ENCODE measurements at regions not wholly inside any gene's neighbourhood (a gene's known extent, or its start where the extent isn't known, plus 50 kb on each side); places are given as distances from the start of the nearest gene placed in this dataset.

GRCh38 chr6:159564456-159564855, 128.6 kb downstream of the SOD2 start:
- H3K9me2 ChIP-seq (ENCODE audit: low read depth, low read length): no peaks in the 10 kb centered on the region
- no peak overlapping the region for H3K4me3 ChIP-seq (ENCODE audit: low read depth, low read length, poor library complexity, severe bottlenecking)
- no peak overlapping the region for H3K4me2 ChIP-seq (ENCODE audit: low read length)
- H3K79me2 ChIP-seq (ENCODE audit: insufficient read depth, low read length): no peaks in the 10 kb centered on the region
- no peak overlapping the region for H2AFZ ChIP-seq (ENCODE audit: low read length)
- no peaks in the 10 kb centered on the region for H3F3A ChIP-seq (ENCODE audit: insufficient read depth, low read length)
- no peaks in the 10 kb centered on the region for H4K20me1 ChIP-seq (ENCODE audit: insufficient read depth, low read length)
- H3K36me3 ChIP-seq (ENCODE audit: insufficient read depth, low read length): no peaks in the 10 kb centered on the region
- TF ChIP-seq, protein P1, sequence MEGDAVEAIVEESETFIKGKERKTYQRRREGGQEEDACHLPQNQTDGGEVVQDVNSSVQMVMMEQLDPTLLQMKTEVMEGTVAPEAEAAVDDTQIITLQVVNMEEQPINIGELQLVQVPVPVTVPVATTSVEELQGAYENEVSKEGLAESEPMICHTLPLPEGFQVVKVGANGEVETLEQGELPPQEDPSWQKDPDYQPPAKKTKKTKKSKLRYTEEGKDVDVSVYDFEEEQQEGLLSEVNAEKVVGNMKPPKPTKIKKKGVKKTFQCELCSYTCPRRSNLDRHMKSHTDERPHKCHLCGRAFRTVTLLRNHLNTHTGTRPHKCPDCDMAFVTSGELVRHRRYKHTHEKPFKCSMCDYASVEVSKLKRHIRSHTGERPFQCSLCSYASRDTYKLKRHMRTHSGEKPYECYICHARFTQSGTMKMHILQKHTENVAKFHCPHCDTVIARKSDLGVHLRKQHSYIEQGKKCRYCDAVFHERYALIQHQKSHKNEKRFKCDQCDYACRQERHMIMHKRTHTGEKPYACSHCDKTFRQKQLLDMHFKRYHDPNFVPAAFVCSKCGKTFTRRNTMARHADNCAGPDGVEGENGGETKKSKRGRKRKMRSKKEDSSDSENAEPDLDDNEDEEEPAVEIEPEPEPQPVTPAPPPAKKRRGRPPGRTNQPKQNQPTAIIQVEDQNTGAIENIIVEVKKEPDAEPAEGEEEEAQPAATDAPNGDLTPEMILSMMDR (IDR thresholded peaks at IDR 0.05; ENCODE audit: low read length): no peak
- TF ChIP-seq EZH2 (IDR thresholded peaks at IDR 0.05; ENCODE audit: borderline replicate concordance, low read length): no peak
- no peaks in the 10 kb centered on the region for H3K4me1 ChIP-seq (ENCODE audit: insufficient read depth, low read length, severe bottlenecking)
- H3K9ac ChIP-seq (ENCODE audit: low read length): no peak overlapping the region
- no peaks in the 10 kb centered on the region for H3K27me3 ChIP-seq (ENCODE audit: insufficient read depth, low read length)
- H3K27ac ChIP-seq (ENCODE audit: low read depth, low read length, poor library complexity, severe bottlenecking): no peak overlapping the region
- no peaks in the 10 kb centered on the region for H3K9me3 ChIP-seq (ENCODE audit: low read length)

- Histone ChIP-seq H3K9me2 (ENCODE audit: low read depth, low read length) (no peaks in the 10 kb centered on the region), H3K4me3 (ENCODE audit: low read depth, low read length, poor library complexity, severe bottlenecking) (no peak overlapping the region)
- TF ChIP-seq, protein P1 (IDR thresholded peaks at IDR 0.05; ENCODE audit: low read length): no peak
Observed at GRCh38 chr6:159557031-159557430, 136.0 kb downstream of the SOD2 start.

DNA sequence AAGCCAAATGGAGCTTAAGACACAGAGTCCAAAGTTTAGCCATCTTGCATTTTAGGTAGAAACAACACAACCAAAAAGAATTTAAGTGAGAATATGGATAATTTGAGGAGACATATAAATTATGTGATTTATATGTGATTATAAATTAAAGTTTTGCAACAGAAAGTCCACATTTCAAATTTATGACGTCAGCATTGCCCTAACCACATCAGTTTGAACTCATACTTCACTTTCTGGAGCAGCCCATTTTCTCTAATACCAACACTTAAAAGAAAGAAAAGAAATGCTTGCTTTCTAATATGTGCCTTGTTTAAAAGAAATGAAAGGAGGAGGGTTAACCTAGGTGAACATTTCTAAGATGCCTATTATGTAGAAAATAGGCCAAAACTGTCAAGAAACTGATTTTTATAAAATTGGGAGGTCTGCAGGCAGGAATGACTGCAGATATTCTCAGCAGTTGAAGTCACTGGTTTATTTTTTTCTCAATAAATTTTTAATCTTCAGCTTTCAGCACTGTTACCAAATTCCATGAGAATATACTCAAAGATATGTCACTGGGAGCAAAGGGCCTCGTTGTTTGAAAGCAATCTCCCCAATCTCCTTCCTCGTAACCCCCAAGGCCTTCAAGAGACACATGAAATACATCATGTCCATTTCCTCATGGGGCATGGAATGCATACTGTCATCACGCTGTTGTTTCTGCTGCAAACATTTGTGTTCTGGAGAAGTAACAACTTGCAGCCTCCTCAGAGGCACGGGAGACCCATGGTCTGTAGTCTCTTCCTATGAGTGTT, 137.8 kb downstream of the SOD2 start:
- H3K4me2 ChIP-seq (ENCODE audit: low read length): no peak overlapping the region
- H3K4me3 ChIP-seq (ENCODE audit: low read depth, low read length, poor library complexity, severe bottlenecking): no peak overlapping the region
- TF ChIP-seq, protein P1 (IDR thresholded peaks at IDR 0.05; ENCODE audit: low read length): no peak
- TF ChIP-seq EZH2 (IDR thresholded peaks at IDR 0.05; ENCODE audit: borderline replicate concordance, low read length): no peak
- no peaks in the 10 kb centered on the region for H3K9me2 ChIP-seq (ENCODE audit: low read depth, low read length)
- no peak overlapping the region for H3K27ac ChIP-seq (ENCODE audit: low read depth, low read length, poor library complexity, severe bottlenecking)
- H3K79me2 ChIP-seq (ENCODE audit: insufficient read depth, low read length): no peaks in the 10 kb centered on the region
- no peaks in the 10 kb centered on the region for H3K27me3 ChIP-seq (ENCODE audit: insufficient read depth, low read length)
- H3K36me3 ChIP-seq (ENCODE audit: insufficient read depth, low read length): no peaks in the 10 kb centered on the region
- H3F3A ChIP-seq (ENCODE audit: insufficient read depth, low read length): no peaks in the 10 kb centered on the region
- no peaks in the 10 kb centered on the region for H4K20me1 ChIP-seq (ENCODE audit: insufficient read depth, low read length)
- H2AFZ ChIP-seq (ENCODE audit: low read length): no peak overlapping the region
- H3K9ac ChIP-seq (ENCODE audit: low read length): no peak overlapping the region
- H3K4me1 ChIP-seq (ENCODE audit: insufficient read depth, low read length, severe bottlenecking): no peaks in the 10 kb centered on the region
- no peaks in the 10 kb centered on the region for H3K9me3 ChIP-seq (ENCODE audit: low read length)

More at GRCh38 chr6:159557031-159557430, 136.0 kb downstream of the SOD2 start:
- Histone ChIP-seq H3K9me3 (ENCODE audit: low read length) (no peaks in the 10 kb centered on the region), H3K4me1 (ENCODE audit: insufficient read depth, low read length, severe bottlenecking) (no peaks in the 10 kb centered on the region), H3K27me3 (ENCODE audit: insufficient read depth, low read length) (no peaks in the 10 kb centered on the region), H3F3A (ENCODE audit: insufficient read depth, low read length) (no peaks in the 10 kb centered on the region), H4K20me1 (ENCODE audit: insufficient read depth, low read length) (no peaks in the 10 kb centered on the region), H3K79me2 (ENCODE audit: insufficient read depth, low read length) (no peaks in the 10 kb centered on the region), H3K9ac (ENCODE audit: low read length) (no peak overlapping the region), H3K27ac (ENCODE audit: low read depth, low read length, poor library complexity, severe bottlenecking) (no peak overlapping the region), H3K4me2 (ENCODE audit: low read length) (no peak overlapping the region), H3K36me3 (ENCODE audit: insufficient read depth, low read length) (no peaks in the 10 kb centered on the region), H2AFZ (ENCODE audit: low read length) (no peak overlapping the region)
